ENCODE measurements at regions not wholly inside any gene's neighbourhood (a gene's known extent, or its start where the extent isn't known, plus 50 kb on each side); places are given as distances from the start of the nearest gene placed in this dataset.

DNA sequence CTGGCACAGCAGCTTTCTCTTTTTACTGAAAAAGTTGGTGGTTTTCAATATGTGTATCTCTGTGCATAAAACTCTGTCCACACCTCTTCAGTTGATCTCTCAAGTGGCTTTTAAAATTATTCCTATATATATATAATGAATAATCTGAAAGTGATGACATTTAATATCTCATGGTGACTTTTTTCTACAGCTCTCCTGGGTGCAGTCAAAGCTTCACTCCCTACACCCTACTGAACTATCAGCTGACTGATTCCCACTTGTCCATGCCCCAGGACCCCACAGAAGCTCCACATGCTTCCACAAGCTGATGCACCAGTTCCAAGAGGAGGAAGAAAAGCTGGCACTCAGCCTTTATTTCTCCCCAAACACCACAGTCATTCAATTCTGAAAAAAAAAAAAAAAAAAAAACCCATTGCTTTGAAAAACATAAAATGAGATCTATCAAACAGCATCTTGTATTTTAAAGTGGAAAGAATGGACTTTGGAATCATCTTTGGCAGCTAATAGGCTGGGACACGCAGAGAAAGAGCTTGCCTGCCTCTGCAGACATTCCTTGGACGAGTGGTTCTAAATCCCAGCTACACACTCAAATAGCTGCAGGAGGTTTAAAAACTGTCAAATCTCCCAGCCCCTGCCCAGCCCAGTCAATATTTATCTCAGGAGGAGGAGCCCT lies 75.3 kb upstream of the GDF10 start:
- ATAC-seq (ENCODE audit: low FRiP score) (no peak), DNase-seq (ENCODE audit: low spot score) (no peak)
- TF ChIP-seq, protein P1, sequence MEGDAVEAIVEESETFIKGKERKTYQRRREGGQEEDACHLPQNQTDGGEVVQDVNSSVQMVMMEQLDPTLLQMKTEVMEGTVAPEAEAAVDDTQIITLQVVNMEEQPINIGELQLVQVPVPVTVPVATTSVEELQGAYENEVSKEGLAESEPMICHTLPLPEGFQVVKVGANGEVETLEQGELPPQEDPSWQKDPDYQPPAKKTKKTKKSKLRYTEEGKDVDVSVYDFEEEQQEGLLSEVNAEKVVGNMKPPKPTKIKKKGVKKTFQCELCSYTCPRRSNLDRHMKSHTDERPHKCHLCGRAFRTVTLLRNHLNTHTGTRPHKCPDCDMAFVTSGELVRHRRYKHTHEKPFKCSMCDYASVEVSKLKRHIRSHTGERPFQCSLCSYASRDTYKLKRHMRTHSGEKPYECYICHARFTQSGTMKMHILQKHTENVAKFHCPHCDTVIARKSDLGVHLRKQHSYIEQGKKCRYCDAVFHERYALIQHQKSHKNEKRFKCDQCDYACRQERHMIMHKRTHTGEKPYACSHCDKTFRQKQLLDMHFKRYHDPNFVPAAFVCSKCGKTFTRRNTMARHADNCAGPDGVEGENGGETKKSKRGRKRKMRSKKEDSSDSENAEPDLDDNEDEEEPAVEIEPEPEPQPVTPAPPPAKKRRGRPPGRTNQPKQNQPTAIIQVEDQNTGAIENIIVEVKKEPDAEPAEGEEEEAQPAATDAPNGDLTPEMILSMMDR (IDR thresholded peaks at IDR 0.05): no peak

DNA sequence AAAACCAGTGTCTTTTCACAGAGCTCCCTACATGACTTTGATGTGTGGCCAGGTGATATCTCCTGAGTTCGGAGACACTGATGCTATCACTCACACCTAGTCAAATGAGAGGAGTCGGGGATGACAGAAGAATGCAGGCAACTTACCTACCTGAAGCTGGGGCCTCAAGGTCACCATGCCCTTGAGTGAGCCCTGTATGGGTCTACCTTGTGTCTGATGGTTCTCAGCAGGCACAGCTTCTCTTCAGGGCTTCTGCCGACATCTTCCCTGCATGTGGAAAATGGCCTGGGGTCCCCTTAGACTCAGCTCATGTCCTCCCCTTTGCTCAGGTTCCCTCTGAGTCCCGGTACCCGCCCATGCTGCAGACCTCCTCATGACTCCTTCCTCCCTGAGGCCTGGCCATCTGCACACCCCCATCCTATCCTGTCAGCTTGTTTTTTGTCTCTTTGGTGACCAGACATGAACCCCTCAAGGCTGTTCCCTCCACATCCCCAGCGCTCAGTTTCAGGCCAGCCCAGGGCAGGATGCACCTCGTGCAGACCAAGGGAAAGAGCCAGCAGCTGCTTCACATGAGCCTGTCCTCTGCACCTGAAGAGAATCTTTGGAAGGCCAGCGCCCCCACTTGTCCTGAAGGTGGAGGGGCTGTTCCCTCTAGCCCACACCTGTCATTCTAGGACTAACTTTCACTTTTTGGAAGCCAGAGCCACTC lies 74.6 kb upstream of the GDF10 start:
- DNase-seq (ENCODE audit: low spot score) (no peak), ATAC-seq (ENCODE audit: low FRiP score) (no peak)
- TF ChIP-seq, protein P1 (IDR thresholded peaks at IDR 0.05): no peak

DNA sequence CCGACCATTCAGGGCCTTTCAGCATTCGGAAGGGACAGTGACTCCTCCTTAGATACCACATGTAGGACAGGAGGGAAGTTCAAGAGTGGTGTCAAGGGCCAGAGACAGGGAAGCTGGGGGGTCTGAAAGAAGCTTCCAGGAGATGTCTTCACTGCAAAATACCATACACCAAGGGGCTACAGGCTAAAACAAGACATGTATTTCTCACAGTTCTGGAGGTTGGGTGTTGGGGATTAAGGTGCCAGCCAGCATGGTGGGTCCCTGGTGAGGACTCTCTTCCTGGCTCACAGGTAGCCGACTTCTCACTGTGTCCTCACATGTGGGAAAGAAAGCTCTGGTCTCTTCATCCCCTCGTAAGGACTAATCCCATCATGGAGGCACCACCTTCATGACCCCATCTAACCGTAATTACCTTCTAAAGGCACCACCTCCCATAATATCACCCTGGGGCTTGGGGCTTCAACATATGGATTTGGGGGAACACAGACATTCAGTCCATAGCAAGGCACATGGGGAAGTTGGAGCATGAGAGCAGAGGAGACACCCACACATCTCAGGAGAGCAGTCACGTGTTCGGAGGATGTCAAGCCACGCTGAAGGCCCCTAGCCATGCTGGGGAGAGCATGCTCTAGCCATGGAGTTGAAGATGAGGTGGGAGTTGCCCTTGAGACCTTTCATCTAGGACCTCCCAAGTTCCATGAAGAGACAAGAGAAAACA lies 73.9 kb upstream of the GDF10 start:
- ATAC-seq (ENCODE audit: low FRiP score): no peak
- TF ChIP-seq, protein P1 (IDR thresholded peaks at IDR 0.05): no peak
- DNase-seq (ENCODE audit: low spot score): no peak

DNA sequence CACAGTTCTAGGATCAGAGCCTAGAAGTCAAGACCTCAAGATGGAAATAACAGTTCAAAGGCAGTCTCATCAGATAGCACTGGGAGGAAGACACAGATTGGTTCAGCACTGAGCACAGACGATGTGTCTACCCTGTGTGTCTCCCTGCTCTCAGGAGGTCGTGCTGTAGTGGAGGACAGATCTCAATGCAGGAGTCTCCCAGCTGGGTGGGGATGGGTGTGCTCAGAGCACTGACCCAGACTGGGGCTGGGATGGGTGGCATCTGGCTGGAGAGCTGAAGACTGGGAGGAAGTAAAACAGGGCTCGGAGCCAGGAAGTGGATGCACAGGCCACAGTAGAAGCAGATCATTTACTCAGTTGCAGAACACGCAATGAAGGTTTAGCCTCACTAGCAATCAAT lies 69.5 kb upstream of the GDF10 start:
- TF ChIP-seq, protein P1 (IDR thresholded peaks at IDR 0.05): no peak
- ATAC-seq (ENCODE audit: low FRiP score) (no peak), DNase-seq (ENCODE audit: low spot score) (no peak)

DNA sequence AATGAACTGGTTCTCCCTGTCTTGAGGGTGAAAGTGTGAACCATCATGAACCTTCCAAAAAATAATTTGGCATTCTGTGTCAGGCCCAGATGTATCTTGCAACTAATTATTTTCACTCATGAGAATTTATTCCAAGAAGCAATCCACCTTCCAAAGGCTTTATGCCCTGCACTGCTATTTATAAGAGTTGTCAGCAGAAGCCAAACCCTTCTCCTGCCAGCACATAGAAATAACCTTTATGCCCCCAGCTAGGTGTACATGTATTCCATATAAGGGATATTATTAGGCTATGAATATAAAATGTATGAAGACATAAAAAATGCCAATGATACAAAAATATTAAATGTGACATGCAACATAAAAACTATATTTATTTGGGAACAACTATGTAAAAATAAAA lies 69.0 kb upstream of the GDF10 start:
- DNase-seq (ENCODE audit: low spot score): no peak
- no peak for ATAC-seq (ENCODE audit: low FRiP score)
- TF ChIP-seq, protein P1 (IDR thresholded peaks at IDR 0.05): no peak

DNA sequence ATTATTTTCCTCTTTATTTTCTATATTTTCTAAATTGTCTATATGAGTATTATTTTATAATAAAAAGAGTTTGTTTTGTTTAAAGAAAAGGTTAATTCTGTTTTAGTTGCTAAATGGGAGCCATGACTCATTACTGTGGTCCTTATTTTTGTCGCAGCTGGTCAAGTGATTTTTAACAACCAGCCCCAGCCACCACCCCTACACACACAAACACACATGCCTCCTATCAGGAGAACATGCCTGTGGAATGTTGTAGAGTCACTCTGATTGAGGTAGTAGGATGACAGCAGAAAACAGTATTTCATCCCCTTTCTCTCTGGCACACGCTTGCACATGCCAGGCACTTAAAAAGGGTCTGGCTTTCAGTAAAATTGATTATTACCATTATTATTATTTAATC lies 68.6 kb upstream of the GDF10 start:
- no peak for ATAC-seq (ENCODE audit: low FRiP score)
- no peak for DNase-seq (ENCODE audit: low spot score)
- TF ChIP-seq, protein P1 (IDR thresholded peaks at IDR 0.05): no peak
